ENCODE measurements at regions not wholly inside any gene's neighbourhood (a gene's known extent, or its start where the extent isn't known, plus 50 kb on each side); places are given as distances from the start of the nearest gene placed in this dataset.

- Histone ChIP-seq H3K36me3 (no peaks in the 10 kb centered on the region), H3K27ac (no peak overlapping the region), H3K4me1 (no peaks in the 10 kb centered on the region), H3K9me3 (no peaks in the 10 kb centered on the region), H3K27me3 (no peaks in the 10 kb centered on the region), H3K4me3 (no peak overlapping the region)
- intact Hi-C loops (cut with DNase I; ENCODE audit: low total_unique reads): no loop called here
- 50 to 63% (median 57%) methylated on average over 5 of the region's 5 CpGs for WGBS, 5 donors
- no peak for DNase-seq
- TF ChIP-seq EP300 (IDR thresholded peaks at IDR 0.05) (no peak), POLR2A (IDR thresholded peaks at IDR 0.05) (no peak), CTCF (IDR thresholded peaks at IDR 0.05) (no peak), POLR2AphosphoS5 (IDR thresholded peaks at IDR 0.05) (no peak)
These were observed 227.7 kb upstream of the ANO5 start for GRCh38 chr11:21965221-21965620.

- intact Hi-C loops (cut with DNase I; ENCODE audit: low total_unique reads): no loop called here
- TF ChIP-seq POLR2A (IDR thresholded peaks at IDR 0.05) (no peak), CTCF (IDR thresholded peaks at IDR 0.05) (no peak), EP300 (IDR thresholded peaks at IDR 0.05) (no peak), POLR2AphosphoS5 (IDR thresholded peaks at IDR 0.05) (no peak)
- H3K36me3 ChIP-seq: no peaks in the 10 kb centered on the region
These were observed 224.2 kb upstream of the ANO5 start for GRCh38 chr11:21968702-21969101.

GRCh38 chr11:21969841-21970240 lies 223.0 kb upstream of the ANO5 start:
- Histone ChIP-seq H3K27ac (no peak overlapping the region), H3K36me3 (no peaks in the 10 kb centered on the region), H3K9me3 (no peaks in the 10 kb centered on the region), H3K4me1 (no peaks in the 10 kb centered on the region), H3K27me3 (no peaks in the 10 kb centered on the region), H3K4me3 (no peak overlapping the region)
- DNase-seq: no peak
- TF ChIP-seq EP300 (IDR thresholded peaks at IDR 0.05) (no peak), POLR2A (IDR thresholded peaks at IDR 0.05) (no peak), POLR2AphosphoS5 (IDR thresholded peaks at IDR 0.05) (no peak), CTCF (IDR thresholded peaks at IDR 0.05) (no peak)
- WGBS, 5 donors: 48 to 54% (median 49%) methylated on average over 3 of the region's 3 CpGs
- intact Hi-C loops (cut with DNase I; ENCODE audit: low total_unique reads): no loop called here

More at GRCh38 chr11:21968702-21969101, 224.2 kb upstream of the ANO5 start:
- Histone ChIP-seq H3K27me3 (no peaks in the 10 kb centered on the region), H3K4me1 (no peaks in the 10 kb centered on the region), H3K27ac (no peak overlapping the region), H3K4me3 (no peak overlapping the region), H3K9me3 (no peaks in the 10 kb centered on the region)
- no peak for DNase-seq
- WGBS, 5 donors: 27 to 32% (median 32%) methylated on average over 1 of the region's 1 CpG

- no peak overlapping the region for H3K27ac ChIP-seq
- no peaks in the 10 kb centered on the region for H3K27me3 ChIP-seq
- H3K4me3 ChIP-seq: no peak overlapping the region
- H3K9me3 ChIP-seq: no peaks in the 10 kb centered on the region
- TF ChIP-seq POLR2AphosphoS5 (IDR thresholded peaks at IDR 0.05) (no peak), POLR2A (IDR thresholded peaks at IDR 0.05) (no peak), EP300 (IDR thresholded peaks at IDR 0.05) (no peak), CTCF (IDR thresholded peaks at IDR 0.05) (no peak)
- no peak for DNase-seq
- H3K4me1 ChIP-seq: no peaks in the 10 kb centered on the region
- intact Hi-C loops (cut with DNase I; ENCODE audit: low total_unique reads): no loop called here
- H3K36me3 ChIP-seq: no peaks in the 10 kb centered on the region
- WGBS, 5 donors: 36 to 50% (median 41%) methylated on average over 2 of the region's 2 CpGs
These were observed 217.6 kb upstream of the ANO5 start for GRCh38 chr11:21975242-21975641.

Data from stomach (tissue), 8 donors.